ENCODE measurements at regions not wholly inside any gene's neighbourhood (a gene's known extent, or its start where the extent isn't known, plus 50 kb on each side); places are given as distances from the start of the nearest gene placed in this dataset.

- H3K4me3 Mint-ChIP-seq: no peak overlapping the region
- TF ChIP-seq, protein P1, sequence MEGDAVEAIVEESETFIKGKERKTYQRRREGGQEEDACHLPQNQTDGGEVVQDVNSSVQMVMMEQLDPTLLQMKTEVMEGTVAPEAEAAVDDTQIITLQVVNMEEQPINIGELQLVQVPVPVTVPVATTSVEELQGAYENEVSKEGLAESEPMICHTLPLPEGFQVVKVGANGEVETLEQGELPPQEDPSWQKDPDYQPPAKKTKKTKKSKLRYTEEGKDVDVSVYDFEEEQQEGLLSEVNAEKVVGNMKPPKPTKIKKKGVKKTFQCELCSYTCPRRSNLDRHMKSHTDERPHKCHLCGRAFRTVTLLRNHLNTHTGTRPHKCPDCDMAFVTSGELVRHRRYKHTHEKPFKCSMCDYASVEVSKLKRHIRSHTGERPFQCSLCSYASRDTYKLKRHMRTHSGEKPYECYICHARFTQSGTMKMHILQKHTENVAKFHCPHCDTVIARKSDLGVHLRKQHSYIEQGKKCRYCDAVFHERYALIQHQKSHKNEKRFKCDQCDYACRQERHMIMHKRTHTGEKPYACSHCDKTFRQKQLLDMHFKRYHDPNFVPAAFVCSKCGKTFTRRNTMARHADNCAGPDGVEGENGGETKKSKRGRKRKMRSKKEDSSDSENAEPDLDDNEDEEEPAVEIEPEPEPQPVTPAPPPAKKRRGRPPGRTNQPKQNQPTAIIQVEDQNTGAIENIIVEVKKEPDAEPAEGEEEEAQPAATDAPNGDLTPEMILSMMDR (IDR thresholded peaks at IDR 0.05; ENCODE audit: unreplicated experiment): no peak
- H3K27me3 Mint-ChIP-seq (ENCODE audit: low read depth): no peaks in the 10 kb centered on the region
- peaks cover 4% of the 10 kb centered on the region for H3K9me3 Mint-ChIP-seq
- peaks cover 4% of the 10 kb centered on the region for H3K4me1 Mint-ChIP-seq
- H3K27ac Mint-ChIP-seq: no peak overlapping the region
- no peaks in the 10 kb centered on the region for H3K36me3 Mint-ChIP-seq
- no peak for DNase-seq (ENCODE audit: low spot score in 2 of 2, unreplicated experiment in 2 of 2)
Observed at GRCh38 chr7:53420550-53420949, 385.1 kb downstream of the POM121L12 start.

- DNase-seq (ENCODE audit: low spot score in 2 of 2, unreplicated experiment in 2 of 2): peak in 1 of 2 experiments; percentile 42
- TF ChIP-seq, protein P1 (IDR thresholded peaks at IDR 0.05; ENCODE audit: unreplicated experiment): no peak
- H3K4me3 Mint-ChIP-seq: no peak overlapping the region
- peaks cover 4% of the 10 kb centered on the region for H3K4me1 Mint-ChIP-seq
- peak overlapping the region; percentile 69 for H3K27ac Mint-ChIP-seq
- H3K27me3 Mint-ChIP-seq (ENCODE audit: low read depth): no peaks in the 10 kb centered on the region
- H3K9me3 Mint-ChIP-seq: peaks cover 4% of the 10 kb centered on the region
- H3K36me3 Mint-ChIP-seq: no peaks in the 10 kb centered on the region
Observed at GRCh38 chr7:53422291-53422690, 386.9 kb downstream of the POM121L12 start.

- Mint-ChIP-seq H3K9me3 (peaks cover 4% of the 10 kb centered on the region), H3K27me3 (ENCODE audit: low read depth) (no peaks in the 10 kb centered on the region), H3K36me3 (no peaks in the 10 kb centered on the region), H3K4me3 (no peak overlapping the region), H3K4me1 (peaks cover 4% of the 10 kb centered on the region), H3K27ac (no peak overlapping the region)
- TF ChIP-seq, protein P1 (IDR thresholded peaks at IDR 0.05; ENCODE audit: unreplicated experiment): no peak
- DNase-seq (ENCODE audit: low spot score in 2 of 2, unreplicated experiment in 2 of 2): no peak
Observed at GRCh38 chr7:53426145-53426750, 390.8 kb downstream of the POM121L12 start.

DNA sequence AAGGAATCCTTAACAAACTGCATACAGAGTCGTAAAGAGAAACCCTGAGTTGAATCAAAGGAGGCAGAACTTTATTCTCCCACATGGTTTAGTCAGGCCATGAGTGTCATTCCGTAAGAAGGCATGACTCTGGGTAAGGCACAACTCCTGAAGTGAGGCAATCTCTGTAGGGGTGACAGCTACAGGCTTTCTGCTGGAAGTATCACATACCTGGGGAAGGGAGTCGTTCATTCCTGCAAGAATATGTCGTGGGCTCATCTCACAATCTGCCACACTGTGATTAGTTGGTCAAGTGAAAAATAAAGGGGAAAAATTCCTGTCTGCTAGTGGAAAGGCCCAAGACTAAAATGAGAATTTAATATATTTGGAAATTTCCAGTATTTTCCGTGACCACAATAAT is 392.6 kb downstream of the POM121L12 start:
- Mint-ChIP-seq H3K27me3 (ENCODE audit: low read depth) (no peaks in the 10 kb centered on the region), H3K27ac (no peak overlapping the region), H3K9me3 (peaks cover 4% of the 10 kb centered on the region), H3K4me3 (no peak overlapping the region), H3K4me1 (no peaks in the 10 kb centered on the region), H3K36me3 (no peaks in the 10 kb centered on the region)
- DNase-seq (ENCODE audit: low spot score in 2 of 2, unreplicated experiment in 2 of 2): no peak
- TF ChIP-seq, protein P1 (IDR thresholded peaks at IDR 0.05; ENCODE audit: unreplicated experiment): no peak

DNA sequence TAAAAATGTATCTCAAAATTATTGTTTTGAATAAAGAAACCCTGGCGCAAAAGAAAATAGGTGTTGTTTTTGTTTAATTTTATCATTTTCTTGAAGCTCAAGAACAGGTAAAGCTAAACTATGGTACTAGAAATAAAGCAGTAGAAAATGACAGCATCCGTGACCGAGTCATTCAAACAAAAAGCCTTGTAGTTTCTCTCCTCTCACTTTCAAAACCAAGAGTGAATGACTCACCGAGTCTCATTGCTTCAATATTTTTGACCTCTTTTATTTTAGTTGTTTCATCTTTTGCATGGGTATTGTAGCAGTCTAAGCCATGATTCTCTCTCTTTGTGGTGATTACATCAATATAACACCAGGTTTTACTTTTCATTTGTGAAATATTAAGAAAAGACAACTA is 396.5 kb downstream of the POM121L12 start:
- DNase-seq (ENCODE audit: low spot score in 2 of 2, unreplicated experiment in 2 of 2): no peak
- H3K4me3 Mint-ChIP-seq: no peak overlapping the region
- H3K4me1 Mint-ChIP-seq: no peaks in the 10 kb centered on the region
- no peak overlapping the region for H3K27ac Mint-ChIP-seq
- H3K36me3 Mint-ChIP-seq: no peaks in the 10 kb centered on the region
- TF ChIP-seq, protein P1 (IDR thresholded peaks at IDR 0.05; ENCODE audit: unreplicated experiment): no peak
- peaks cover 4% of the 10 kb centered on the region for H3K9me3 Mint-ChIP-seq
- no peaks in the 10 kb centered on the region for H3K27me3 Mint-ChIP-seq (ENCODE audit: low read depth)

- Mint-ChIP-seq H3K36me3 (no peaks in the 10 kb centered on the region), H3K4me3 (no peak overlapping the region), H3K9me3 (no peaks in the 10 kb centered on the region), H3K4me1 (no peaks in the 10 kb centered on the region), H3K27me3 (ENCODE audit: low read depth) (no peaks in the 10 kb centered on the region), H3K27ac (no peak overlapping the region)
- TF ChIP-seq, protein P1 (IDR thresholded peaks at IDR 0.05; ENCODE audit: unreplicated experiment): no peak
- DNase-seq (ENCODE audit: low spot score in 2 of 2, unreplicated experiment in 2 of 2): no peak
Observed at GRCh38 chr7:53437336-53437735, 401.9 kb downstream of the POM121L12 start.

All from mesothelial cell of epicardium (in vitro differentiated cells).